H1 (cell line): ENCODE measurements at regions not wholly inside any gene's neighbourhood (a gene's known extent, or its start where the extent isn't known, plus 50 kb on each side); places are given as distances from the start of the nearest gene placed in this dataset.

Experiments
- CTCF ChIA-PET: fragments of 300-600 bp; sonication (Branson Sonifier 250); formaldehyde crosslinking; loops from one replicate; lab custom pipeline; 2021; ENCODE audit not compliant: partially characterized antibody; lab: Charles Lee
- POLR2A ChIA-PET: fragments of 300-600 bp; sonication (Branson Sonifier 250); formaldehyde crosslinking; loops from one replicate; lab custom pipeline; 2021; ENCODE audit warnings: inconsistent platforms; ENCODE audit not compliant: partially characterized antibody; lab: Charles Lee
- DNase-seq, 2 experiments: peaks; one replicate each; pipeline versions ENCODE4 v3.0.0 to v3.0.0-alpha.2; 2010 to 2022; ENCODE audit warnings: low spot score in 2 of 2, low read depth in 1 of 2, mixed read lengths in 1 of 2
- FAIRE-seq: peaks from 2 replicates; lab custom pipeline; 2011; peaks lifted over from hg19 to GRCh38; lab: Jason Lieb, UNC
- H2AFZ ChIP-seq: 2 replicates; pipeline ENCODE4 v1.8.1; 2012; ENCODE audit warnings: low read length, inconsistent platforms
- H2AK5ac ChIP-seq: 2 replicates; pipeline ENCODE4 v1.6.1; 2013; ENCODE audit warnings: low read depth, low read length
- H2BK120ac ChIP-seq: replicated peaks from 2 replicates; pipeline ENCODE3; 2013; ENCODE audit warnings: low read depth, low read length, inconsistent platforms
- H2BK12ac ChIP-seq: 2 replicates; pipeline ENCODE4 v1.6.1; 2013; ENCODE audit warnings: low read depth, low read length
- H2BK15ac ChIP-seq: 2 replicates; pipeline ENCODE4 v1.6.1; 2013; ENCODE audit warnings: low read length
- H2BK20ac ChIP-seq: 2 replicates; pipeline ENCODE4 v1.6.1; 2013; ENCODE audit warnings: low read length
- H2BK5ac ChIP-seq: 2 replicates; pipeline ENCODE4 v1.6.1; 2013; ENCODE audit warnings: low read depth, low read length
- H3K14ac ChIP-seq: 2 replicates; pipeline ENCODE4 v1.6.1; 2013; ENCODE audit warnings: inconsistent platforms; ENCODE audit not compliant: insufficient read length
- H3K18ac ChIP-seq: 2 replicates; pipeline ENCODE4 v1.6.1; 2013; ENCODE audit warnings: low read length; ENCODE audit errors: extremely low read depth
- H3K23ac ChIP-seq: 2 replicates; pipeline ENCODE4 v1.6.1; 2013; ENCODE audit warnings: inconsistent platforms; ENCODE audit not compliant: insufficient read length
- H3K23me2 ChIP-seq: 2 replicates; pipeline ENCODE4 v1.6.1; 2013; ENCODE audit warnings: low read depth, low read length
- H3K27ac ChIP-seq: 2 replicates; pipeline ENCODE4 v1.6.1; 2011; ENCODE audit warnings: low read depth, low read length, inconsistent platforms
- H3K27me3 ChIP-seq, 4 experiments: replicated peaks in 1 of 4; 1 replicate in 1 of 4; 2 replicates in 3 of 4; pipeline versions ENCODE4 v1.6.1 to v1.8.1; 2011 to 2013; ENCODE audit warnings: low read length in 3 of 4, mild to moderate bottlenecking in 3 of 4, inconsistent platforms in 2 of 4, mixed read lengths in 2 of 4, moderate library complexity in 1 of 4; ENCODE audit not compliant: control insufficient read depth in 3 of 4, insufficient read depth in 3 of 4; ENCODE audit errors: extremely low read depth in 1 of 4
- H3K36me3 ChIP-seq, 4 experiments: 2 replicates each; pipeline versions ENCODE4 v1.6.1 to v1.8.1; 2011 to 2013; ENCODE audit warnings: mild to moderate bottlenecking in 4 of 4, low read length in 3 of 4, moderate library complexity in 2 of 4, control low read depth in 1 of 4, inconsistent platforms in 1 of 4; ENCODE audit not compliant: insufficient read depth in 4 of 4, control insufficient read depth in 2 of 4
- H3K4ac ChIP-seq: replicated peaks from 2 replicates; pipeline ENCODE3; 2013; ENCODE audit warnings: low read length, low read depth, mixed read lengths, inconsistent platforms; ENCODE audit not compliant: insufficient read length
- H3K4me1 ChIP-seq, 4 experiments: replicated peaks in 1 of 4; 1 replicate in 1 of 4; 2 replicates in 3 of 4; pipeline versions ENCODE4 v1.6.1 to v1.8.1; 2011 to 2013; ENCODE audit warnings: low read length in 3 of 4, inconsistent platforms in 2 of 4, mixed read lengths in 1 of 4; ENCODE audit not compliant: insufficient read depth in 4 of 4, control insufficient read depth in 3 of 4
- H3K4me2 ChIP-seq, 2 experiments: 2 replicates each; pipeline versions ENCODE4 v1.6.1 to v1.8.1; 2011 to 2013; ENCODE audit warnings: low read depth in 2 of 2, low read length in 2 of 2, control low read depth in 1 of 2, inconsistent platforms in 1 of 2, mild to moderate bottlenecking in 1 of 2; ENCODE audit not compliant: insufficient read depth in 1 of 2
- H3K4me3 ChIP-seq, 4 experiments: fragments of 200-600, 300-600 bp in 1 of 4; sonication (generic), shearing (Covaris generic), sonication (Bioruptor Twin) in 1 of 4; 2 replicates each; pipeline versions ENCODE4 v1.5.1 to v1.8.1; 2011 to 2016; ENCODE audit warnings: low read length in 4 of 4, low read depth in 3 of 4, control low read depth in 2 of 4, inconsistent platforms in 2 of 4, mild to moderate bottlenecking in 2 of 4, mixed read lengths in 1 of 4, moderate library complexity in 1 of 4; ENCODE audit not compliant: insufficient read depth in 2 of 4; ENCODE audit errors: extremely low read depth in 1 of 4
- H3K56ac ChIP-seq: replicated peaks from 2 replicates; pipeline ENCODE3; 2013; ENCODE audit warnings: low read depth, mild to moderate bottlenecking, mixed read lengths, low read length, inconsistent platforms; ENCODE audit not compliant: insufficient read length
- H3K79me1 ChIP-seq: 2 replicates; pipeline ENCODE4 v1.6.1; 2013; ENCODE audit warnings: low read depth, low read length, control low read depth
- H3K79me2 ChIP-seq, 2 experiments: 2 replicates each; pipeline versions ENCODE4 v1.6.1 to v1.8.1; 2012 to 2013; ENCODE audit warnings: low read length in 2 of 2, mild to moderate bottlenecking in 2 of 2, inconsistent platforms in 1 of 2; ENCODE audit not compliant: insufficient read depth in 2 of 2, control insufficient read depth in 1 of 2
- H3K9ac ChIP-seq, 4 experiments: replicated peaks in 1 of 4; 1 replicate in 1 of 4; 2 replicates in 3 of 4; pipeline versions ENCODE4 v1.6.1 to v1.8.1; 2011 to 2013; ENCODE audit warnings: low read depth in 3 of 4, low read length in 3 of 4, control low read depth in 2 of 4, mild to moderate bottlenecking in 2 of 4, moderate library complexity in 2 of 4, inconsistent platforms in 1 of 4; ENCODE audit errors: extremely low read depth in 1 of 4
- H3K9me3 ChIP-seq, 2 experiments: 2 replicates each; pipeline versions ENCODE4 v1.6.1 to v1.8.1; 2012 to 2013; ENCODE audit warnings: mild to moderate bottlenecking in 2 of 2, moderate library complexity in 2 of 2, control low read depth in 1 of 2, inconsistent platforms in 1 of 2, low read depth in 1 of 2, low read length in 1 of 2, mixed read lengths in 1 of 2; ENCODE audit not compliant: insufficient read depth in 2 of 2
- H4K20me1 ChIP-seq, 2 experiments: replicated peaks in 1 of 2; 2 replicates each; pipeline versions ENCODE3 to v1.8.1; 2011 to 2013; ENCODE audit warnings: inconsistent platforms in 2 of 2, low read length in 2 of 2, mild to moderate bottlenecking in 1 of 2; ENCODE audit not compliant: insufficient read depth in 2 of 2, control insufficient read depth in 1 of 2
- H4K5ac ChIP-seq: 2 replicates; pipeline ENCODE4 v1.6.1; 2013; ENCODE audit warnings: low read length, low read depth, mixed read lengths, inconsistent platforms; ENCODE audit not compliant: insufficient read length
- H4K8ac ChIP-seq: 2 replicates; pipeline ENCODE4 v1.8.0; 2013; ENCODE audit warnings: mild to moderate bottlenecking, moderate library complexity, low read length, inconsistent platforms; ENCODE audit not compliant: insufficient read depth; ENCODE audit errors: extremely low read depth
- H4K91ac ChIP-seq: replicated peaks from 2 replicates; pipeline ENCODE3; 2013; ENCODE audit warnings: low read length, mixed read lengths, inconsistent platforms; ENCODE audit not compliant: insufficient read length
- BCL11A ChIP-seq, 2 experiments: IDR thresholded peaks; one replicate each; pipeline ENCODE4 v1.6.1; 2011; ENCODE audit warnings: low read depth in 2 of 2, low read length in 2 of 2, mild to moderate bottlenecking in 2 of 2
- CBX8 ChIP-seq: fragments of 300-800, 300-1000 bp; sonication (generic); IDR thresholded peaks from 2 replicates; pipeline ENCODE4 v1.7.1; 2016; ENCODE audit warnings: low read depth, low read length, borderline replicate concordance
- CHD1 ChIP-seq: IDR thresholded peaks from 2 replicates; pipeline ENCODE4 v1.6.1; 2012; ENCODE audit warnings: low read depth, low read length, improper control_type of control experiment
- SIRT6 ChIP-seq: IDR thresholded peaks from one replicate; pipeline ENCODE4 v1.7.1; 2012; ENCODE audit warnings: low read length, inconsistent platforms
- SIX5 ChIP-seq: IDR thresholded peaks from 2 replicates; pipeline ENCODE4 v1.6.1; 2011; ENCODE audit warnings: mild to moderate bottlenecking, low read depth, low read length
- SUZ12 ChIP-seq: fragments of 200-600 bp; sonication (generic); IDR thresholded peaks from 2 replicates; pipeline ENCODE4 v1.6.1; 2012; ENCODE audit warnings: mild to moderate bottlenecking, inconsistent platforms, low read length, moderate library complexity, mixed read lengths
- TAF7 ChIP-seq: optimal IDR thresholded peaks from 2 replicates; pipeline ENCODE3; 2011; ENCODE audit warnings: low read depth, mild to moderate bottlenecking, inconsistent platforms, low read length, moderate library complexity, borderline replicate concordance
- TCF12 ChIP-seq: IDR thresholded peaks from 2 replicates; pipeline ENCODE4 v1.6.1; 2011; ENCODE audit warnings: low read depth, mild to moderate bottlenecking, low read length
- WGBS, 2 experiments: shearing (Covaris generic) in 1 of 2; methylation state at CpG; one replicate each; pipeline versions ENCODE4 v1.1.6 to v1.1.7; 2013 to 2015; ENCODE audit warnings: low lambda C conversion rate in 2 of 2, mixed read lengths in 2 of 2, inconsistent platforms in 1 of 2, low coverage in 1 of 2, missing lambda C conversion rate in 1 of 2; ENCODE audit not compliant: insufficient replicate concordance in 2 of 2, insufficient coverage in 1 of 2, insufficient read length in 1 of 2; ENCODE audit errors: extremely low coverage in 1 of 2, missing lambda C conversion rate in 1 of 2; 5-methylcytosine and 5-hydroxymethylcytosine counted together

- TF ChIP-seq CHD1 (no peak), CBX8 (no peak), TCF12 (no peak), BCL11A (IDR thresholded peaks at IDR 0.05; ENCODE audit: low read depth in 2 of 2, low read length in 2 of 2) (no peak), SUZ12 (no peak), TAF7 (no peak), SIX5 (no peak), SIRT6 (no peak)
- TF ChIP-seq, all 59 proteins: peak for 0
- H2AFZ ChIP-seq, result no peak overlapping the region
- H4K5ac ChIP-seq, result no peak overlapping the region
- no peak overlapping the region for H2BK20ac ChIP-seq
- H4K20me1 ChIP-seq, result no peaks in the 10 kb centered on the region
- H3K23ac ChIP-seq, result no peak overlapping the region
- H3K18ac ChIP-seq, result no peak overlapping the region
- POLR2A ChIA-PET, result interaction anchor here (0.6 kb wide), 1 partner anchor 1471 kb away, joined by 3 read pairs; no protein-coding TSS in a partner anchor
- H3K9me3 ChIP-seq, result no peaks in the 10 kb centered on the region
- no peak overlapping the region for H2BK15ac ChIP-seq
- H3K27ac ChIP-seq, result no peak overlapping the region
- CTCF ChIA-PET, result interaction anchor here (0.7 kb wide), 1 partner anchor 723 kb away, joined by 3 read pairs; no protein-coding TSS in a partner anchor
- H3K4me1 ChIP-seq, result no peaks in the 10 kb centered on the region
- no peaks in the 10 kb centered on the region for H3K27me3 ChIP-seq
- H3K56ac ChIP-seq, result no peak overlapping the region
- 87% methylated on average over 3 of the region's 3 CpGs; no CpG with 5 or more reads in 1 of the 2 experiments for WGBS, 2 experiments
- no peak overlapping the region for H3K14ac ChIP-seq
- H2BK120ac ChIP-seq, result no peak overlapping the region
- no peaks in the 10 kb centered on the region for H3K79me1 ChIP-seq
- H2AK5ac ChIP-seq, result no peak overlapping the region
- FAIRE-seq (no peak), DNase-seq (no peak)
- no peak overlapping the region for H3K4ac ChIP-seq
- no peak overlapping the region for H3K4me2 ChIP-seq
- no peak overlapping the region for H4K91ac ChIP-seq
- no peaks in the 10 kb centered on the region for H3K36me3 ChIP-seq
- no peak overlapping the region for H3K4me3 ChIP-seq
- H3K23me2 ChIP-seq, result no peaks in the 10 kb centered on the region
- H3K9ac ChIP-seq, result no peak overlapping the region
- H3K79me2 ChIP-seq, result no peaks in the 10 kb centered on the region
- H2BK12ac ChIP-seq, result no peak overlapping the region
- no peak overlapping the region for H4K8ac ChIP-seq
- H2BK5ac ChIP-seq, result no peak overlapping the region
These were observed 192.5 kb upstream of the PDE3A start for GRCh38 chr12:20175704-20176388.
